HT1080 (cell line): ENCODE measurements at regions not wholly inside any gene's neighbourhood (a gene's known extent, or its start where the extent isn't known, plus 50 kb on each side); places are given as distances from the start of the nearest gene placed in this dataset.

ENCODE experiments used
- DNase-seq: peaks from one replicate; pipeline ENCODE4 v3.0.0-alpha.2; 2015; ENCODE audit warnings: low read depth

DNA sequence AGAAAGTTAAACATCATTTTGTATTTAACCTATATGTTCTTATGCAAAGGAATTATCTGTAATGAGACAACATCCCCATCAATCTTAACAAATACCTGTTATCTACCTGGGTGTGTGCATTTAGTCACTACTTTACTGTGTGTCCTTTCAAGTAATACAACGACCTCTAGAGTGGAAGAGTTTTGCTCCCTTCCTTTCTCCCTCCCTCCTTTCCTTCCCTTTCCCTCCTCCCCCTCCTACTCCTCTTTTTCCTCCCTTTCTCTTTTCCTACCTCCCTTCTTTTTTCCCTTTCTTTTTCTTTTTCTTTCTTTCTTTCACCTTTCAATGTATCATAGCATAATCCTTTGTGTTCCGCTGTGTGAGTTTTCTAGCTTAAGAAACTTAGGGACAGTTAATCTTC, 532.3 kb downstream of the SLC4A3 start:
- DNase-seq, result no peak

DNA sequence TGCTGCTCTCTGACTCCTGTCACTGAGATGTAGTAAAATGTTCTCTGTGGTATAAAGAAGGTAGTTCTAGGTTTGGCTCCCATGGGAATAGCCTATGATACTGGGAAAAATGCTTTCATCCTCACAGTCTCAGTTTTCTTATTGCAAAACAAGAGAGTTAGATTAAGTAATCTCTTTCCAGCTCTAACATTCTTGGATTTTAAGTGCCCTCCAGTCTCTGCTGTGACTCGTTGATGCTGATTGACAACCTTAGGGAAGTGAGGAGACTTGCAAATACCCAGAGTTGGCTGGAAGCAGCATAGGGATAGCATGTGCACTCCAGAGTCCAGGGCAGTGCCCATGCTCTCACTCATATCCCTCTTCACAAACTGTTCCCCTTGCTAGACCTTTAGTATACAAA, 534.9 kb downstream of the SLC4A3 start:
- DNase-seq, result peak; percentile 13

DNA sequence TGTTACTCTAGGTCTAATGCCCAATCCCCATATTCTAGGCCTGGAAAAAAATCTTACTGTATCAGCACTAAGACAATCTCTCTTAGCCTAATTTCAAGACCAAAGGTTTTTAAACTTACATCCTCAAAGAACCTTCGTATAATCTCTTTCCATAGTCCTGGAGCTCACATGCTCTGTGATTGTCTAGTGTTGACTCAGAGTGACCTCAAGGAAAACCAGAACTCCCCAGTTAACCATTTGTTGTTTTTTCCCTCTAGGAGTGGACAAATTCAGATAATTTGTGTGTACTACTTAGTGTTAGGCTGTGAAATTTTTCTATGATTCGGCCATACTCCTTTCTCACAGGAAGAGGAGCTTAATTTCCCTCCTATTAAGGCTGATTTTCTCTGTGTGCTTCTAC, 536.1 kb downstream of the SLC4A3 start:
- DNase-seq, result peak; percentile 33

DNA sequence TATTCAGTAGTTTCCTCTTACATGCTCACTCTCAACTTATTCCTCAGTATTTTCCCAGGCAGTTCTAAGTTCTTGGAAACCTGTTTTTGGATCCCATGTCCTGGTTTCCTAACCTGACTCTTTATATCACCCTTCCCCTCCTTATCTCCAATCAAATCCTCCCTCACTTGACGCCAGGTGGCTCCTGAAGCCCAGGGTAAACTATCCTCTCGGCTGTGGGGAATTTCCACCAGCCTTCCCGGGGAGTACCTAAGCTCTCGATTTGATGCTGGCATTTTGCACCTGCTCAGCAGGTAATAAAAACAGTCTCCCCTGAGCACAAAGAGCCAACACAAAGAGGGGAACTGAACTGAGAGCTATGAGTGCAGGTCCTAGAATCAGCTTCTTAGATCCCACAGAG, 538.0 kb downstream of the SLC4A3 start:
- DNase-seq, result no peak

DNA sequence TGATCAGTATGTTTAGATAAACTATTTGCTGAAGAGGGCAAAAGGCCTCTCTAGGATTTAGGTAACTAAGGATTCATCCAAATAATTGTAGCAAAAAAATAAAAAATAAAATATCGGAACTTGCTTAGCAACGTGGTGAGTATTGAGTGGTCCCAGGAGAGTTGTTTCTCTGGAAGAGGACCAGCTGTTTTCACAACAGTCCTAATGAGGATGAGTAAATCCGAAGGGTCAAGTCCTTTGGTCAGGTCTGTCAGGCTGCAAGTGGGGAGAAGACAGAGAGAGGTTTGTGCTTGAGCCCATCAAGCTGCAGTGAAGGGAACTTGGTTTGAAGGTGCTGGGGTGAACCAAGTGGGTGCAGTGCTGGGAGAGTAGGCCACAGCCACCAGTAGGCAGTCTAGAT, 539.2 kb downstream of the SLC4A3 start:
- DNase-seq, result no peak

DNA sequence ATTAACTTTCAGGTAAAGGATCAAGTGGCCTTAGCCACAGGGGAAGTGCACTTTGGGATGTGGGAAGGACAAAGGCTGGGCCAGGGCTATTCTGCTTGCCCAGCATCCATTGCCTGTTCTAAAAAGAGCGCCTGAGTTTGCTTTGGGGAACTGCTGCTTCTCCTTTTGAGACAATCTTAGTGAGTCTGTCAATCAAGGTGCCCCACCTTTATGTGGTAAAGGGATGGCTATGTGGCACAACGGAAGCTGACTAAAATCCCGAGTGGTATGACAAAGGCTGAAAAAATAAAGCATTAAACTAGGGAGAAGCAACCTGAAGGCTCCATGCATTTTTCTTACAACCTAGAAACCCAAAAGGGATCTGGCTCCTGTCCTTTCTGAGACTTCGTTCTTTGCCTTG, 540.5 kb downstream of the SLC4A3 start:
- peak; percentile 32 for DNase-seq

DNA sequence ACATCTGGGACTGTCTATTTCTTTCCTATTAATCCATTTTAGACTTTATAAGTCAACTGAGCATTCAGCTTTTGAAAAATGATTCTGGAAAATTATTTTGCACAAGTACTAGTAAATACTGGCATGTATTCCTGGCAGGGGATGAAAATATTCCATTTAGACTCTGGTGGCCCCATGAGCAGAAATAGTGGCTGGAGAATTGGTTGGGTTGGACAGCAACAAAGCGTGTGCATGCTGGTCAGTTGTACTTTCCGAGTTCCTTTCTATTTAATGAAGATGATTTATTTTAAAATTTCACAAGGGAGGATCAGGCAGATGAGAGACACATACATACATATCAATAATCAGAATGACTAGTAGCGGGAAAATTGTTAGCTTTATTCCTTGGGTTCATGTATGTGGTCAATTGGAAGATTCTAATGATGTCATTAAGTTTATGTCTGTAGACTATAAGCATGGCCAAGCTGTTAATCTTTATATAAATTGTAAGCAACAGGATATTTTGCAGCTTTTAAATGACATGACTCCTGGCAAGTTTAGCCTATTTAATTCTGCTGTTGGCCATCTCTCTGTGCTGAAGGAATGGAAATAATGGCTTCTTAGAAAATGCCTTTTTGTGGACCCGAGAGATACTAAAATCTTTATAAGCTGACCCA, 541.6 kb downstream of the SLC4A3 start:
- DNase-seq, result no peak

DNA sequence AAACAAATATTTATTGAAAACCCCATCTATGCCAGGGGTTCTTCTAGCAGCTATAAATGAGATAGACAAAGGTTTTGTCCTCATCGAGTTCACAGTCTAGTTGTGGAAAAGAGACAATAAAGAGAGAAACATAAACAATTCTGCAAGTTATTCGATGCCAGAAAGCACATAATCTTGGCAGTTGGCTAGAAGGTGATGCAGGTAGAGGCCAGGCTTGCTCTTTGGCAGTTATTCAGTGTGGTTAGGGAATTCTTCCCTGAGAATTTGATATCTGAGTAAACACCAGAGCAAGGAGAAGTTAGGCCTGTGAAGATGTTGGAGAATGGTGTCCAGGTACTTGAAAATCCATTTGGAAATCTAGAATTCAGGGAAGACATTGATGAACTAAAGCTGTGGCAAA, 547.4 kb downstream of the SLC4A3 start:
- DNase-seq, result no peak

DNA sequence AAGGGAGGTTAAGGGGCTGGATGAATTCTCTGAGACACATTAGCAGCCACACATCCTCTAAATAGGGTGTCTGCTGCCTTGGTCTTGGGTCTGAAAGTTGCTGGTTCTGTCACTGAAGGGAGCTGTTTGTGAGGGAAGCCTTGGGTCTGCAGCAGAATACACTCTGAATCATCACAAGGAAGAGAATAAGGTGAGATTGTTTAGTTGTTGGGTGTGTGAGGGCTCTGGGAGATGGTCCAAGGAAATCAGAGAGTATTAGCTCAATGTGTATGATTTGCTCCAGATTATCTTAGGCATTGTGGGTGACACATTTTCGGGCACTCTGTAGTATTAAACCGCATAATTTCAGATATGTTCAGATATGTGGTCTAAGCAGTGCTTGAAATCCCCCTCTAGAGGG, 548.5 kb downstream of the SLC4A3 start:
- no peak for DNase-seq

DNA sequence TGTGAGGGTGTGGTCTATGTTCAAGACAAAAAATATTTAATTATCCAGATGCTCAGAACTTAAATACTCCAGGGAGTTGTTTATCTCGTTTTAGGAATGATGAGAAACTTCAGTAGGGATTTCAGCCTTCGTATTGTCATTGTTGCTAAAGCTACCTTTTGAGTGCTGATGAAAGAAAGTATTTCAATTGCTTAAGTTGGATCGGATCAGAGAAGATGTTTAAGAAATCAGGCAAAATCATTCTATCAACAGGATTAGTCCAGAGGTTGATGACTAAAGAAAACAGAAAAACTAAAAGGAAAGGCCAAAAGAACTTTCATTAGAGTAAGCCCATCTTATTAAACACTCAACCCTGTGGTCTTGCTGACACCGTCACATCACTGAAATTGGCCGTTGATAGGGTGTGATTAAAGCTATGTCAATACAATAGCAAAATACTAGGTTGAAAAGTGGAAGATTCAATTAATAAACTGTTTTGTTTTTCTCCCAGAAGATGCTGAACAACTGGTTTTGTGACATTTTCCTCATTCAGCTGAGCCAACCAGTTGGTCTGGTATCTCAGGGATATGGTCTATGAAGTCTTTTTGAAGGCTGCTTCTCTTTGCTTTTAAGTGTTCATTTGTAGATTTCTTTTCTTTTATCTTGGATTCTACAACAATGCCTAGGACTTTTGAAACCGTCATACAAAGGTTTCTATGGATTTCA, 551.7 kb downstream of the SLC4A3 start:
- DNase-seq, result no peak

DNA sequence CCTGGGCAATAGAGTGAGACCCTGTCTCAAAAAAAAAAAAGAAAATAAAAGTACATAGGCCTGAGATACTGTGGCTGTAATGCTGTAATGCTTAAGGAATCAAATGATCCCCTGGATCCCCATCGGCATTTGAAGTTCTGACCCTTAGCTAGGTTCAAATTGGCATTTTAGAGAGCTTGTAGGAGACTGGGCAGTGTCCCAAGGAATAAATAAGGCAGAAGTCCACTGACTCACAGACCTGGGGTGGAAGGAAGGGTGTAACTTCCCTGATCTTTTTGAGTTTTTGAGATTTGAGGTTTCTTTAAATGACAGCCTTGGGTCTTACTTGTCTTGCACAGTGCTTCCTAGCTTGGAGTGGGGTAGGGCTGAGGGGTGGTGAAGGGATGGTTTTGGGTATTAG, 553.7 kb downstream of the SLC4A3 start:
- DNase-seq, result no peak

DNA sequence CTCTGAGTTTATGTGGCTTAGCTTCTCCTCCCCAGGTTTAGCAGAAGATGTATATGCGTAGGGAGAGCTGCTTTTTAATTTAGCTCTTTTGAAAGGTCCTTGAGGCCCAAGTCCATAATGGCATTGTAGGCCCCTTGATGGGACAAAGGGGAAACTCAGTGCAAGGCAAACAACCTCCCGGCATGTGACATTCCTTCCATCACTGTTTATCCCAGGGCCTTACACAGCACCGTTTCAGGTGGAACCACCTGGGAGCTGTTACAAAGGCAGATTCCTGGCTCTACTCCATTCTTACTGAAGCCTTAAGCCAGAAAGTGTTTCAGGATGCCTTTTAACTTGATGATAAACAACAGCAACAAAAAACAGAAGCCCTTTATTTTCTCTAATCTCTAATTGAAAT, 555.4 kb downstream of the SLC4A3 start:
- DNase-seq, result no peak

DNA sequence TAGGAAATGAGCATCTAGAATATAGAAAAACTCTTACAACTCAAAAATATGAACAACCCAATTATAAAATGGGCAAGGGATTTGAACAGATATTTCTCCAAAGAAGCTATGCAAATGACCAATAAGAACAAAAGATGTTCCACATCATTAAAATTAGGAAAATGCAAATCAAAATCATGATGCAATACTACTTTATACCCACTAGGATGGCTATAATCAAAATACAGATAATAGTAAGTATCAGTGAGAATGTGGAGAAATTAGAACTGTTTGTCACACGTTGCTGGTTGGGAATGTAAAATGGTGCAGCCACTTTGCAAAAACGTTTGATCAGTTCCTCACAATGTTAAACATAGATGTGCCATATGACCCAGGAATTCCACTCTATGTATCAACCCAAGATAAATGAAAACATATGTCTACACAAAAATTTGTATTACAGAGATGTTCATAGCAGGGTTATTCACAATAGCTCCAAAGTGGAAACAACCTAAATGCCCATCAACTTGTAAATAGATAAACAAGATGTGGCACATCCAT, 558.4 kb downstream of the SLC4A3 start:
- no peak for DNase-seq

DNA sequence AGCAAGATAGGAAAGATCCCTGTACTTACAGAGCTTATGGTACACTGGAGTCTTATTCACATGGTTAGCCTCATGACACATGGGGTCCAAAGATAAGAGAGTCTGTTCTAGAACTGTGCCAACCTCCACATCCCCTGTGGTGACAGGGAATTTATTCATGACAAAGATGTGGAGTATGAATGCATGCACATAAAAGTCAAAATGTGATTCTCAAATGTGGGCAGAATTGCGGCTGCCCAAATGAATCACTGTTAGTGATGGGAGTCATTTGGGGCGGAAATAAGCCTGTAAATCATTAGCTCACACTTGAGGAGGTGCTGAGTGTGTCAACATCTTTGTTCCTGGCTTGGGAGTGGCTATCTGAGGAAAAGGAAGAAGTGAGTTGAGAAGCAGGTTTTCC, 560.6 kb downstream of the SLC4A3 start:
- peak; percentile 97 for DNase-seq

DNA sequence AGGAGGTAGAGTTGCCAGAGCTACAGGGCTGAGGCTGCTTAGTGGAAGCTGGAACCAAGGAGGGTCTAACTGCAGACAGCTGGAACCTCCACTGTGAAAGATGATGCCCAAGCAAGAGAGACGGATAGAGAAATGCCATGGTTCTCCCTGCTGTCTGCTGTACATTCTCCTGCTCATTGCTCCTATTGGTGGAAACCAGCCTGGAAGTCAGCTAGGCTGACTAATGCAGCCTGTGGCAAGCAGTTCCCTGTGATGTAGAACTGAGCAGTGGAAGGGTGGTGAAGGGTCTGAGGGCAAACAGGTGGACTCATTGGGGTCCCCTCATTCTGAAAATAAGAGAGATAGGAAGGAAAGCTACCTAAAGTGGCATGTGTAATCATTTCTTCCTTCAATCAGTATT, 563.6 kb downstream of the SLC4A3 start:
- DNase-seq, result no peak

DNA sequence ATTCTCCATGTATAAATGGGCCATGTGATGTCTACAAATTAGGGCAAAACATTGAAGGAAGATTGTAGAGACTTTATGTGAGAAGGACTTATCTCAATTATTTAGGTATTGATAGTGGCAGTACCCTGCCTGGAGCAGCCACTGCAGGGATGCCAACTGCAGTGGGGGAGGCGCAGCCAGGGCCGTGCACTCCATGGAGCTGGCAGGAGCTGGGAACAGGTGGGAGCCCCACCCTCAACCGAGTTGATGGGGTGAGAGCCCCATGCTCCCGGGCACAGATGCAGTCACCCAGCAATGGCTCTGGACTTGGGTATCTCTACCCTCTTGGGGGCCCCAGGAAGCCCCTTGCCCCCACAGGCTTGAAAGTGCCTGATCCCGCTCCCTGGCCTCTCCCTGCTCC, 564.3 kb downstream of the SLC4A3 start:
- no peak for DNase-seq

DNA sequence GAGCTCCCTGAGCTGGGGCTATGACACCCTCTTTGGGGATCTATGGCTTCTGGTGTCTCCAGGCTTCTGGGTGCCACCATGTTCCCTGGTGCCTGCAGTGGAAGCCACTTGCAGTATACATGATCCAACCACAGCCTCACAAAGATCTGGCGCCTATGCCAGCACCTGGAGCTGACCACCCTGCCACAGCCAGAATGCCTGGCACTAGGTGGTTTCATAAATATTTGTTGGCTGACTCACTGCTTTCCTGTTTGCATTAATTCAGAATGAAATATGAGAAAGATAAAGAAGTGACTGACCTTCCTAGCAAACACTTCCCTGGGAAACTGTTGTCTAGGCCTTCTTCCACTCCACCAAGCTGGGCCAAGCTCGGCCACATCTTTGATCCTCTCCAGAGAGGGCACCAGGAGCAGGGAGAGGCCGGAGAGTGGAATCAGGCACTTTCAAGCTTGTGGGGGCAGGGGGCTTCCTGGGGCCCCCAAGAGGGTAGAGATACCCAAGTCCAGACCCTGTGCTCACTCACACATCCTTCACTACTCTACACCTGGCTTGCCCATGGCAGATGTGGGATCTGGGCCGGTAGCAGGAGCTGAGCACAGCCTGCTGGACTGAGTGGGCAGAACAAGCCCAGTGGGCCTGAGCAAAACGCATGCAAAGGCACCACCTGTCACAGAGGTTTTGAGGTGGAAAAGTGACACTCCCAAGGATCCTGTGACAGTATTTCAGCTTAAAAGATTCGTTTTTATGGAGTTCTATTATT, 565.7 kb downstream of the SLC4A3 start:
- peak; percentile 94 for DNase-seq

DNA sequence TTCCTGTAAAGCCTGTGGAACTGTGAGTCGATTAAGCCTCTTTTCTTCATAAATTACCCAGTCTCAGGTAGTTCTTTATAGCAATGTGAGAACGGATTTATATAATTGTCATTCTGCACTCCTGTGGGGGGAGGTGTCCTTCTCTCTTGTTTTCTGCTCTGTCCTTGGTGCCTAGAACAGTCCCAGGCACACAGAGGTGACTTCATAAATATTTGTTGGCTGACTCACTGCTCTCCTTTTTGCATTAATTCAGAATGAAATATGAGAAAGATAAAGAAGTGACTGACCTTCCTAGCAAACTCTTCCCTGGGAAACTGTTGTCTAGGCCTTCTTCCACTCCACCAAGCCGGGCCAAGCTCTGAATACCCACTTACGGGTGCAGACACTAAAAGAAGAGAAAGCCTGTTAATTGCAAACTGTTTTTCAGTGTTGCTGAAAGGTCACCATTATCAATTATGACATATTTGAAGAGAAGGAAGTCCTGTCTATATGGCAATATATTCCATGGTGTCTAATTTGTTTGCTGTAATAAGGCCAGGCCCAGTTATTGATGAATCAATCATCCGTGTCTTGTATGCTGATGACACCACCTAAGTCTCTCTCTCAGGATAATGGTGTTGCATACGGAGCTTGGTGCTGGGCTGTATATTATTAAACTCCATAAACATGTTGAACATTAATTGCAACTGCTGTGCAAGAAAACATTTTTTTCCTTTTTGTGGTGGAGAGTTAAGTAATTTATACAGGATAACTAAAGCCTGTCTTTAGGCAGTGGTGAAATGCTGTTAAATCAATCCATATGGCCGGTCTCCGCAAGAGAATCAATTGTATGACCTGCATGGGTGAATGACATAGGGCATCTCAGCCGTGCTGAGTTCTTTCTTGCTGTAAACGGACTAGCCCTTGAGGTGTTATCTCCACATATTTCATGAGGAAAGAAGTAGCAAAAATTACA, 567.5 kb downstream of the SLC4A3 start:
- DNase-seq, result peak; percentile 58

DNA sequence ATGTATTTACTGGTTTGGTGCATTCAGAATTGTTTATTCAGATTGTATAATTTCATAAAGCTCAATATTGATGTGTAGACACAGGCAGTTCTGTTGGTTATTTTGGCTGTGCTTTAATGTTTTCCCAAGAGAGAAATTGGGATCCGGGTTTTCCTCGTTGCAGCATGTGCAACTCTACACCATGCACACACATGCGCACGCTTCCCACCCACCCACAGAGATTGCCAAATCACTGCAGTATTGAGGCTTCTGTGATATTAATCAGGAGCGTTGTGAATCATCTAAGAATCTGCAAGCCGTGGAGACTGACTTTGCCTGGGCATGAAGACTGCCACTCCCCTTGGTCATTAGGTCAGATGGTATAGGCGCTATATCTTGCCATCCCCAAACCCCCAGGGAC, 571.5 kb downstream of the SLC4A3 start:
- peak; percentile 54 for DNase-seq

DNA sequence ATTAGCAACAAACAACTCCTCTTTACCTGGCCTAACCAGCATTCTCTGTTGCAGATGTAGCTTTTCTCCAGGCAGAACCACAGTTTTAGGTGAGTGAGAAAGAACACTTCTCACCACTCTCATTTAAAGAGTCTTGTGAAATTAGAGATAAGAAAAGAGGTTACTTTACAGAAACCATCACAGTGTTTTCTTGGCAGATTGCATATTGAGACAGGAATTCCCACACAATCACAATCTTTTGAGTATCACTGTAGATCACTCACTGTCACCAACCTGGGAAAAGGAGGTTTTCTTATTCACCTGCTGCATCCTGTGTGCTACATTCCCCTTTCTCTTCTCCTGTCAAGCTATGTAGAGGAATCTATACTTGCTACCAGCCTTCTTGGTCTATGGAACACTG, 574.6 kb downstream of the SLC4A3 start:
- no peak for DNase-seq

DNA sequence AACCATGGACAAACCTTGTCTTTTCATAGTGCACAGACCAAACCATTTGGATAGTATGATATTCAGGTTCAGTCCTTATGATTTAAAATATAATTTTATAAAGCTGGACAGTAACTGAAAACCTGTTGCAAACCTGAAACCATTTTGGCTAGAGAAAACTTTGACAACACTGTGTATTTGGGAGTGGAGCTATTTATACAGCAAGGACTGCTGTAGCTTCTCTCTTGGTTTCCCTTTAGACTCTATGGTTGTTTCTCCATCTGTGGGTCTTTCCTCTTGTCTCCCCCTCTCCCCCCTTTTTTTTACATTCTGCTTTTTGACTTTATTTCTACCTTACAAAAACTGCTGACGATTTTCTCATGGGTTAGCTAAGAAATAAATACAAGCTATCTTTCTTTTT, 581.7 kb downstream of the SLC4A3 start:
- DNase-seq, result no peak
